Renal cortex interstitium (tissue), 11 donors: ENCODE measurements at regions not wholly inside any gene's neighbourhood (a gene's known extent, or its start where the extent isn't known, plus 50 kb on each side); places are given as distances from the start of the nearest gene placed in this dataset.
A peak's percentile ranks its signal among the peaks of the same experiment; 100 is the strongest.
"Not testable (repeated sequence)": the region's sequence is repeated elsewhere in the genome, so short reads cannot be mapped to it uniquely, and the experiment has no call there.

Experiments
- DNase-seq, 11 donors: peaks; one replicate each; pipeline ENCODE4 v3.0.0-alpha.2; 2013; ENCODE audit warnings: low read depth in 9 of 11, low spot score in 4 of 11; ENCODE audit errors: extremely low read depth in 1 of 11

GRCh38 chr16:86068722-86069121 lies 169.8 kb downstream of the IRF8 start:
- DNase-seq = no peak

- no peak for DNase-seq
These were observed 170.9 kb downstream of the IRF8 start for GRCh38 chr16:86069736-86070298.

- DNase-seq = no peak
These were observed 171.5 kb downstream of the IRF8 start for GRCh38 chr16:86070484-86070883.

GRCh38 chr16:86070971-86071370 lies 172.0 kb downstream of the IRF8 start:
- no peak for DNase-seq

GRCh38 chr16:86071611-86072240 lies 172.8 kb downstream of the IRF8 start:
- DNase-seq = no peak

GRCh38 chr16:86072328-86073102 lies 173.6 kb downstream of the IRF8 start:
- peak in 10 of 11 donors; percentile 47 to 72 (median 68) for DNase-seq

GRCh38 chr16:86073103-86073625 lies 174.2 kb downstream of the IRF8 start:
- no peak for DNase-seq

- no peak for DNase-seq
These were observed 175.0 kb downstream of the IRF8 start for GRCh38 chr16:86073763-86074493.

- DNase-seq = peak in 1 of 11 donors; percentile 15
These were observed 175.9 kb downstream of the IRF8 start for GRCh38 chr16:86074651-86075487.

- DNase-seq = no peak
These were observed 176.5 kb downstream of the IRF8 start for GRCh38 chr16:86075488-86075785.

GRCh38 chr16:86075839-86076440 lies 177.0 kb downstream of the IRF8 start:
- no peak for DNase-seq

GRCh38 chr16:86076606-86077005 lies 177.6 kb downstream of the IRF8 start:
- DNase-seq = no peak

GRCh38 chr16:86077243-86077940 lies 178.4 kb downstream of the IRF8 start:
- DNase-seq = no peak

GRCh38 chr16:86078121-86078600 lies 179.2 kb downstream of the IRF8 start:
- no peak for DNase-seq

GRCh38 chr16:86078711-86079110 lies 179.7 kb downstream of the IRF8 start:
- not testable (repeated sequence) for DNase-seq

GRCh38 chr16:86079255-86079885 lies 180.4 kb downstream of the IRF8 start:
- DNase-seq = no peak

- no peak for DNase-seq
These were observed 181.3 kb downstream of the IRF8 start for GRCh38 chr16:86080131-86080875.
